ENCODE measurements at regions not wholly inside any gene's neighbourhood (a gene's known extent, or its start where the extent isn't known, plus 50 kb on each side); places are given as distances from the start of the nearest gene placed in this dataset.

DNA sequence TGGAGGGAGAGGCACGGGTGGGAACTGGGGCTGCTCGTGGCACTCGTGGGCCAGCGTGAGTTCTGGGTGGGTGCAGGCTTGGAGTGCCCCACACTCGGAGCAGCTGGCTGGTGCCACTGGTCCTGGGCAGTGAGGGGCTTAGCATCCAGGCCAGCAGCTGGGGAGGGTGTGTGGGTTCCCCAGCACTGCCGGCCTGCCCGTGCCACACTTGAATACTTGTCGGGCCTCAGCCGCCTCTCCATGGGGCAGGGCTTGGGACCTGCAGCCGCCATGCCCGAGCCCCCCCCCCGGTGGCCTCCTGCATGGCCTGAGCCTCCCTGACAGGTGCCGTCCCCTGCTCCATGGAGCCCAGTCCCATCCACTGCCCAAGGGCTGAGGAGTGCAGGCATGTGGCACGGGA is 207.2 kb downstream of the CD109 start:
- TF ChIP-seq MAFG (tag; conservative IDR thresholded peaks at IDR 0.05), result no peak
- TF ChIP-seq, protein P1, sequence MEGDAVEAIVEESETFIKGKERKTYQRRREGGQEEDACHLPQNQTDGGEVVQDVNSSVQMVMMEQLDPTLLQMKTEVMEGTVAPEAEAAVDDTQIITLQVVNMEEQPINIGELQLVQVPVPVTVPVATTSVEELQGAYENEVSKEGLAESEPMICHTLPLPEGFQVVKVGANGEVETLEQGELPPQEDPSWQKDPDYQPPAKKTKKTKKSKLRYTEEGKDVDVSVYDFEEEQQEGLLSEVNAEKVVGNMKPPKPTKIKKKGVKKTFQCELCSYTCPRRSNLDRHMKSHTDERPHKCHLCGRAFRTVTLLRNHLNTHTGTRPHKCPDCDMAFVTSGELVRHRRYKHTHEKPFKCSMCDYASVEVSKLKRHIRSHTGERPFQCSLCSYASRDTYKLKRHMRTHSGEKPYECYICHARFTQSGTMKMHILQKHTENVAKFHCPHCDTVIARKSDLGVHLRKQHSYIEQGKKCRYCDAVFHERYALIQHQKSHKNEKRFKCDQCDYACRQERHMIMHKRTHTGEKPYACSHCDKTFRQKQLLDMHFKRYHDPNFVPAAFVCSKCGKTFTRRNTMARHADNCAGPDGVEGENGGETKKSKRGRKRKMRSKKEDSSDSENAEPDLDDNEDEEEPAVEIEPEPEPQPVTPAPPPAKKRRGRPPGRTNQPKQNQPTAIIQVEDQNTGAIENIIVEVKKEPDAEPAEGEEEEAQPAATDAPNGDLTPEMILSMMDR (IDR thresholded peaks at IDR 0.05 in 2 of 3, conservative IDR thresholded peaks at IDR 0.05 in 1 of 3; ENCODE audit: insufficient read depth in 2 of 3, low read depth in 1 of 3, low read length in 3 of 3), result no peak
- TF ChIP-seq U2AF2 (optimal IDR thresholded peaks at IDR 0.05; ENCODE audit: low read depth, low read length), result no peak
- TF ChIP-seq HMG20A (CRISPR knock-in tag; conservative IDR thresholded peaks at IDR 0.05), result no peak
- TF ChIP-seq, protein P2, sequence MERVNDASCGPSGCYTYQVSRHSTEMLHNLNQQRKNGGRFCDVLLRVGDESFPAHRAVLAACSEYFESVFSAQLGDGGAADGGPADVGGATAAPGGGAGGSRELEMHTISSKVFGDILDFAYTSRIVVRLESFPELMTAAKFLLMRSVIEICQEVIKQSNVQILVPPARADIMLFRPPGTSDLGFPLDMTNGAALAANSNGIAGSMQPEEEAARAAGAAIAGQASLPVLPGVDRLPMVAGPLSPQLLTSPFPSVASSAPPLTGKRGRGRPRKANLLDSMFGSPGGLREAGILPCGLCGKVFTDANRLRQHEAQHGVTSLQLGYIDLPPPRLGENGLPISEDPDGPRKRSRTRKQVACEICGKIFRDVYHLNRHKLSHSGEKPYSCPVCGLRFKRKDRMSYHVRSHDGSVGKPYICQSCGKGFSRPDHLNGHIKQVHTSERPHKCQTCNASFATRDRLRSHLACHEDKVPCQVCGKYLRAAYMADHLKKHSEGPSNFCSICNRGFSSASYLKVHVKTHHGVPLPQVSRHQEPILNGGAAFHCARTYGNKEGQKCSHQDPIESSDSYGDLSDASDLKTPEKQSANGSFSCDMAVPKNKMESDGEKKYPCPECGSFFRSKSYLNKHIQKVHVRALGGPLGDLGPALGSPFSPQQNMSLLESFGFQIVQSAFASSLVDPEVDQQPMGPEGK (CRISPR knock-in tag; IDR thresholded peaks at IDR 0.05; ENCODE audit: borderline replicate concordance), result no peak

All from K562 (cell line).